ENCODE measurements at regions not wholly inside any gene's neighbourhood (a gene's known extent, or its start where the extent isn't known, plus 50 kb on each side); places are given as distances from the start of the nearest gene placed in this dataset.

DNA sequence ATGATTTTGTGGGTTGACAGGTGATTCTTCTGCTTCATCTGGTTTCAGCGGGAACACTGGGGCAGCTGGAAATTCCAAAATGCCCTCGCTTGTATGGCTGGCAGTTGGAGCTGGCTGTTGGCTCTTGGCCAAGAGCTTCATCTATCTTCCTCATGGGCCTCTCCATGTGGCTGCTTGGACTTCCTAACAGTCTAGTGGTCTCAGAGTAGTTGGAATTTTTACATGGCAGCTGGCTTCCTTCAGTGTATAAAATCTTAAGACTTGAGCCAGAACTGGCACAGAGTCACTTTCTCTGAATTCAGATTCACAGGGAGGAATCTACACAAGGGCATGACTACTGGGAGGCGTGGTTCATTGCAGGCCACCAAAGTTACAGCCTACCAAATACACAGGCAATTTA, 204.9 kb upstream of the RMST start:
- intact Hi-C loops (cut with micrococcal nuclease; ENCODE audit: unreplicated experiment), result no loop called here
- H3K4me1 ChIP-seq (ENCODE audit: control insufficient read depth, insufficient read depth, low read length), result no peaks in the 10 kb centered on the region
- H3K9me3 ChIP-seq (ENCODE audit: control insufficient read depth, insufficient read depth, low read depth, low read length), result no peaks in the 10 kb centered on the region
- in situ Hi-C loops (cut with HindIII; ENCODE audit: low pct_unique_long_range_greater_than_20kb, low sequenced_read_pairs), result no loop called here
- ATAC-seq (no peak), DNase-seq (ENCODE audit: low read depth, low spot score) (no peak)
- H3K36me3 ChIP-seq (ENCODE audit: control insufficient read depth, insufficient read depth, low read length), result no peaks in the 10 kb centered on the region
- BruUV-seq (replicated peaks), result no TSS peak
- H3K27ac ChIP-seq (ENCODE audit: low read length), result no peak overlapping the region
- ChIA-PET CTCF (no interaction called here), POLR2A (no interaction called here)
- H3K27me3 ChIP-seq (ENCODE audit: control insufficient read depth, insufficient read depth, low read length), result no peaks in the 10 kb centered on the region
- TF ChIP-seq REST (IDR thresholded peaks at IDR 0.05; ENCODE audit: insufficient read depth in 1 of 2, low read depth in 2 of 2, low read length in 1 of 2), result no peak
- TF ChIP-seq, protein P1, sequence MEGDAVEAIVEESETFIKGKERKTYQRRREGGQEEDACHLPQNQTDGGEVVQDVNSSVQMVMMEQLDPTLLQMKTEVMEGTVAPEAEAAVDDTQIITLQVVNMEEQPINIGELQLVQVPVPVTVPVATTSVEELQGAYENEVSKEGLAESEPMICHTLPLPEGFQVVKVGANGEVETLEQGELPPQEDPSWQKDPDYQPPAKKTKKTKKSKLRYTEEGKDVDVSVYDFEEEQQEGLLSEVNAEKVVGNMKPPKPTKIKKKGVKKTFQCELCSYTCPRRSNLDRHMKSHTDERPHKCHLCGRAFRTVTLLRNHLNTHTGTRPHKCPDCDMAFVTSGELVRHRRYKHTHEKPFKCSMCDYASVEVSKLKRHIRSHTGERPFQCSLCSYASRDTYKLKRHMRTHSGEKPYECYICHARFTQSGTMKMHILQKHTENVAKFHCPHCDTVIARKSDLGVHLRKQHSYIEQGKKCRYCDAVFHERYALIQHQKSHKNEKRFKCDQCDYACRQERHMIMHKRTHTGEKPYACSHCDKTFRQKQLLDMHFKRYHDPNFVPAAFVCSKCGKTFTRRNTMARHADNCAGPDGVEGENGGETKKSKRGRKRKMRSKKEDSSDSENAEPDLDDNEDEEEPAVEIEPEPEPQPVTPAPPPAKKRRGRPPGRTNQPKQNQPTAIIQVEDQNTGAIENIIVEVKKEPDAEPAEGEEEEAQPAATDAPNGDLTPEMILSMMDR (IDR thresholded peaks at IDR 0.05), result no peak
- TF ChIP-seq TCF7L2 (IDR thresholded peaks at IDR 0.05; ENCODE audit: low read depth, low read length), result no peak
- TF ChIP-seq POLR2AphosphoS5 (IDR thresholded peaks at IDR 0.05; ENCODE audit: low read depth, low read length), result no peak
- TF ChIP-seq SIN3A (IDR thresholded peaks at IDR 0.05; ENCODE audit: borderline replicate concordance, insufficient read depth, low read depth, low read length), result no peak
- no peak overlapping the region for H3K4me3 ChIP-seq (ENCODE audit: low read depth in 2 of 2, low read length in 2 of 2)

GRCh38 chr12:97259098-97259497, 203.5 kb upstream of the RMST start:
- intact Hi-C loops (cut with micrococcal nuclease; ENCODE audit: unreplicated experiment), result no loop called here
- DNase-seq (ENCODE audit: low read depth, low spot score), result no peak
- Histone ChIP-seq H3K9me3 (ENCODE audit: control insufficient read depth, insufficient read depth, low read depth, low read length) (no peaks in the 10 kb centered on the region), H3K27me3 (ENCODE audit: control insufficient read depth, insufficient read depth, low read length) (no peaks in the 10 kb centered on the region), H3K36me3 (ENCODE audit: control insufficient read depth, insufficient read depth, low read length) (no peaks in the 10 kb centered on the region), H3K27ac (ENCODE audit: low read length) (no peak overlapping the region), H3K4me3 (ENCODE audit: low read depth in 2 of 2, low read length in 2 of 2) (no peak overlapping the region), H3K4me1 (ENCODE audit: control insufficient read depth, insufficient read depth, low read length) (no peaks in the 10 kb centered on the region)
- in situ Hi-C loops (cut with HindIII; ENCODE audit: low pct_unique_long_range_greater_than_20kb, low sequenced_read_pairs), result no loop called here
- BruUV-seq (replicated peaks), result no TSS peak
- ATAC-seq, result no peak
- POLR2A ChIA-PET, result no interaction called here
- TF ChIP-seq SIN3A (IDR thresholded peaks at IDR 0.05; ENCODE audit: borderline replicate concordance, insufficient read depth, low read depth, low read length) (no peak), TCF7L2 (IDR thresholded peaks at IDR 0.05; ENCODE audit: low read depth, low read length) (no peak), REST (IDR thresholded peaks at IDR 0.05; ENCODE audit: insufficient read depth in 1 of 2, low read depth in 2 of 2, low read length in 1 of 2) (no peak), POLR2AphosphoS5 (IDR thresholded peaks at IDR 0.05; ENCODE audit: low read depth, low read length) (no peak)
- TF ChIP-seq, protein P1 (IDR thresholded peaks at IDR 0.05), result no peak
- CTCF ChIA-PET, result interaction anchor here (0.5 kb wide), 1 partner anchor 488 kb away, joined by 3 read pairs; no protein-coding TSS in a partner anchor

All from Panc1 (cell line).